NCI-H446 (cell line): ENCODE measurements at regions not wholly inside any gene's neighbourhood (a gene's known extent, or its start where the extent isn't known, plus 50 kb on each side); places are given as distances from the start of the nearest gene placed in this dataset.

Experiments
- DNase-seq, 2 experiments: peaks; one replicate each; lab custom pipeline; 2025; lab: John Stamatoyannopoulos, UW

DNA sequence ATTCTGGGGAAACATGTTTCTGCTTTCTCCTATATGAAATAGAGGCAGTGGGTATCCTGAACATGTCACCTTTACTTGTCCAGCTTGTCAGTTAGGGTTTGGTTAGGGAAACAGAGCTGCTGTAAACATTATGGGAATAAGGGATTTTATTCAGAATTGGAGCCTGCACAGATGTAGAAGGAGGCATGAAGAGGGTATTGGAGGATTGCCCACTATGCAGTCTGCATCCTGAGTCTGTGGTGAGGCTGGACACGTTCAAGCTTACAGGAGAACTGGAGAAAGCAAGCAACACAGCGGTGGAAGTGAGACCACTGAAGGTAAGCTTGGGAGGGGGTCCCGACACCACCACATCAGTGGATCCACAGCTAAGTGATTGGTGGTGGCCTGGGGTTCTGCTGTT, 443.0 kb upstream of the TNP1 start:
- DNase-seq, result no peak

DNA sequence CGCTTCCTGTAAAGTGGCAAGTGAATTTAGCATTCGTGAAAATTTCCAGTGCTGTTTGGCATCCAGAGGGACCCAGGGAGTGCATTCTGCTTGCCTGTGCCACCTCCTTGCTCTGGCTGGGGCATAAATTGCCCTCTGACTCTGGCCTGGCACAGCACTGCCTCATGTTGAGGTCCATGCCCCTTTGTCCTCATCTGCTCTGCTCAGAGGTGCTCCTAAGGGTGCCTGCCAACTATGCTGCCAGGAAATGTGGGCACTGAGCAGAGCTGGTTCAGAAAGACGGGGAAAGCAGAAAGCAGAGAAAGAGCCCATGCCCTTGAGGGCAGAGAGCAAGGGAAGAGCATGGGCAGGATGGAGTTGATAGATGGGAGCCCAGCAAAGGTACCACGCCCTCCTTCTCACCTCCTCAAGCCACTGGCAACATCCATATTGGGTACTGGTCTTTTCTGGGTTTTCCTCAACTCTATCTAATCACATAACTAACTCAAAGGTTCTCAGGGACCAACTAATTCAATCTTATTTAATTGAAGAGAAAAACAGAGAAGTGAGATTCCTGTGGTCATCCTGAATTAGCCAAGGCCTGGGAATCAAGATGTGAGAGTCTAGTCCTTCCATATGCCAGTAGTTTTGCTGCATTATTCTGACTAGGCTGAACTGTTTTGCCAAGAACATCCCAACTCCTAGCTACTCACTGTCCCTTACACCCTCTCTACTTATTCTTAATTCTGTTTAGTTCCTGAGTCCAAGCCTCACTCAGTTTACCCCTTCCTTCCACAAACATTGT, 441.5 kb upstream of the TNP1 start:
- no peak for DNase-seq

DNA sequence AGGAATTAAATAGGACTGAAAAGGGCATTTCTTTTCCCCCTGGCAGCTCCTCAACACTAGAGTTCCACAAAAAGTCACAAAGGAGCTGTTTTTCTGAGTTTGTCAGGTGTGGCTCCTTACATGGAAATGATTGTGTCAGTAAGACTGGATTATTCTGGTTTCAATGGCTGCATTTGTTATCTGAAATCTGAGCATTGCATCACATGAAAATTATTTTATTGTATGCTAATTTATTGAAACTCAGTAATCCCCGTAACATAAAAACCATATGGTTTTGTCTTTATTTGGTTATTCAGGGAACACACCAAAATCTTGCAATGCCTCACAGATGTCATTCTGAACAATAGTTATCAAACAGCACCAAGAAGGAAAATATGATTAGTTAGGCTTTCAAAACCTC, 439.7 kb upstream of the TNP1 start:
- DNase-seq, result no peak

DNA sequence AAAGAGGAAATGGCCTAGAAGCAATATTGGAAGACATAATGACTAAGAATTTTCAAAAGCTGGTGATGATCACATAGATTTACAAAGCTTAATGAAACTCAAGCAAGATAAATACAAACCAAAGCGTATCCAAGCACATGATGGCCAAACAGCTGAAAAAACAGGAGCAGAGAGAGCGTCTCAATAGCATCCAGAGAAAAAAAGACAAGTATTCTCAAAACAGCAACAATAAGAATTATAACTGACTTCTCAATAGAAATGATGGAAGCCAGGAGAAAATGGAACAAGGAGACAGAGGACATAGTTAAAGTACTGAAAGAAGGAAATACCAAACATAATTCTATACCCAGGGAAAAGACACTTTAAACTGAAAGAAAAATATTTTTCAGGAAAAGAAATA, 437.2 kb upstream of the TNP1 start:
- DNase-seq, result no peak

DNA sequence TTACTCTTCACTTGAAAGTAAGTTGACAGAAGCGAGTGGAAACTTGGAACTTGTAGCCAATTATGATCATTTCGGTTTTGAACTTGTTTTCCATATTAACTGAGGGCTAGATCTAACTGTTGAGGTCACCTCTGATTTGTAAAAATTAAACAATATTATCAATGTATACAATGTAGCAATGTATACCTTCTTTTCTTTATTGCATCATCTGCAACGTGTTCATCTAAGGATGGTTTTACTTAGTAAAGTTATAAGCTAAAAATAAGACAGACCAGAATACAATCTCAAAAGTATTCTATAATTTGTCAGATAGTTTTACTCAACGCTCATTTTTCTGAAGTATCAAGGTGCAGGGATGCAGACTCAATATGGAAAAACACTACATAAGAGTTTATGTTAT, 435.0 kb upstream of the TNP1 start:
- DNase-seq, result no peak

DNA sequence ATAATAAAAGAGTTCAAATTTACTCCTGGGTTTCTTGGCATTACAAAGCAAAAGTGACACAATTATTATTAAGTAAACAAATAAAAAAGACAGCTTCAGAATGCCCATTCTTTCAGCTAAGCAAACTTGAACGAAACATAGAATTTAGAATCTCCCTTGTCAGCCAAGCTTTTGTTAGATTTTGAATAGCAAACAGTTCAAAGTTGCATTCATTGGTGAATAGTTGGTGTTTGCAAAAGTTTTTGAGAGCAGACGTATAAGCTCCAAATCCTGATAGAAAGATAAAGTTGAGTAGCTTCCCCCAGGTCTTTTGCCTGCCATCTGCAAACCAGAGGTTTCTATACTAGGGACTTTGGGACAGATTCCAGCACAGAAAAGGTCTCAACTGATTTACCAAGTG, 434.3 kb upstream of the TNP1 start:
- no peak for DNase-seq

DNA sequence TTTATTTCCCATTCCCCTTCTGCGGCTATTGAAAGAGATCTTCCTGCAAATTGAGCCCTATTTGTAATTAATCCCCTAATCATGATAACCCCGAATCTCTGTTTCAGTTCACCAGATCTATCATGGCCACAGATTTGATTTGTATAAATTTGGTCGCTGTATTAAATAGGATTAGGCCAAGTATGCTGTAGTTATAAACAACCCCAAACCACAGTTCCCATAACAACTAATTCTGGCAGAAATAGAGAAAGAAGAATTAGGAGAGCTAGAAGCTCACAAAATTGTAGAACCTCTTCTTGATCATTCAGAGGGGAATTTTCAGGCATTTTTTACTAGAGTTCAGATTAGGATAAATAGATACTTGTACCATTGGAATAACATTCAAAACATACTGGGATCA, 433.7 kb upstream of the TNP1 start:
- no peak for DNase-seq

DNA sequence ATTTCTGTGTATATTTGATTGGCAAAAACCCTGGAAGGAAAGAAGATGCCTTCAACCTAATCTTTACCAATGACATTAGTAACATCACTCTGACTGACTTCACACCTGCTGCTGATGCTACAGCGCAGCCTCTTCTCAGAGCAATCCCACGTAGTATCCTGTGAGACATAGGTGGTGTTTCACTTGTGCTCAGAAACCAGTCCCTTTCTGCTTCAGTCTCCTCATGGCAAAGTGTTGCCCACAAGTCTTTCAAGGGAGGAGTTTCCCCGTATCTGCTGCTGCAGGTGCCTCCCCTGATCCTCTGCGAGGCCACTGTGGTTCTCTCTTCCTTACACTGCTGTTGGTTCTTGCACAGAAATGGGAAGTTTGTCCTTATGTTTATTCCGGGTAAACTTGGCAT, 433.2 kb upstream of the TNP1 start:
- DNase-seq, result no peak

DNA sequence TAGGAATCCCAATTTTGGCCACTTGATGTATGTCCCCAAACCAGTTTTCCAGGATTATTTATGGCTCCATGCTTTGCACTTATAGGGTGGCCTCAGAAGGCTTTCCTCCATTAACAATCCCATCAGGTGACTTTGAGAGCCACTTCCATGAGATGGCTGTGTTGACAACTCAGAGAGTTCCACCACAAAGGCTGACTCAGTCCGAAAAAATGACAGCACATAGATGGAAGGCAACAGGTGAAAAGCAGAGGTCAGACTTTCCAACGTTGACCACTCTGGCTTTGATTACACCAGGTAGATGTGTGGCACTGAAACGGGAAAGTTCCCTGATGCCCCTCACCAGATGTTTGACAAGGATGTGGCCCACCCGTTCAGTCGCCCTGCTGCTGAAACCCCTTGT, 431.4 kb upstream of the TNP1 start:
- DNase-seq, result no peak

DNA sequence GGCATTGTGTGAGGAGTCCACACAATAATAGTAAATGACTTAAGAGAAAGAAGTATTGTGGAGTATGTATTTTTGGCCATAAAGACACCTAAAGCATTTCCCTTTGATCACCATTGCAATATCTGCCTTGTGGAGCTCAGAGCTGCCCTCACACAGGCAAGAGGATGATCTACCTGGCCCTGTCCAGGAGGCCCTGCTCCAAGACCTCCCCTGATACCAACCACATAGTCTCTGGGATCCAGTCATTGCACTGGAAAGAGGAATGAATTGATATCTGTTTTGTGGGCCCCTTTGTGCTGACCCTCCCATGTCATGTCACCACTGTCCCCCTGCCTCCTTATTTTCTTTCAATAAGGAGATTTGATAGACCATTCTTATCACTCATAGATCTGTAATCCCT, 430.6 kb upstream of the TNP1 start:
- no peak for DNase-seq

DNA sequence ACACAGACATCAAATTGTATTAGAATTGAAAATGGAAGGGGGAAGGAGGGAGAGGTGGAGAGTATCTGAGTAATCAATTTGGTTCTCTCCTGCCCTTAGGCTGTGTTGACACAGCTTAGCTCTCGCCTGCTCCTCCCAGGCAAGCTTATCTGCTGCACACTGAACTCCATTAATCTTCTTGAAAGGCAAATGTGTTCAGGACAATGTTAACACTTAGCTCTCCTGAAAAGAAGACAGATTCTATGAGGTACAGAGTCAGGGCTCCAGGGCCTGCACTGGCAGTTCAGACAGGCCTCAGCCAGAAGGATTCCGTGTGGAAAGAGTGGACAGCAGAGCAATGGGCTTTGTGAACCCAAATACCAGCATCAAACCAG, 430.0 kb upstream of the TNP1 start:
- DNase-seq, result no peak

DNA sequence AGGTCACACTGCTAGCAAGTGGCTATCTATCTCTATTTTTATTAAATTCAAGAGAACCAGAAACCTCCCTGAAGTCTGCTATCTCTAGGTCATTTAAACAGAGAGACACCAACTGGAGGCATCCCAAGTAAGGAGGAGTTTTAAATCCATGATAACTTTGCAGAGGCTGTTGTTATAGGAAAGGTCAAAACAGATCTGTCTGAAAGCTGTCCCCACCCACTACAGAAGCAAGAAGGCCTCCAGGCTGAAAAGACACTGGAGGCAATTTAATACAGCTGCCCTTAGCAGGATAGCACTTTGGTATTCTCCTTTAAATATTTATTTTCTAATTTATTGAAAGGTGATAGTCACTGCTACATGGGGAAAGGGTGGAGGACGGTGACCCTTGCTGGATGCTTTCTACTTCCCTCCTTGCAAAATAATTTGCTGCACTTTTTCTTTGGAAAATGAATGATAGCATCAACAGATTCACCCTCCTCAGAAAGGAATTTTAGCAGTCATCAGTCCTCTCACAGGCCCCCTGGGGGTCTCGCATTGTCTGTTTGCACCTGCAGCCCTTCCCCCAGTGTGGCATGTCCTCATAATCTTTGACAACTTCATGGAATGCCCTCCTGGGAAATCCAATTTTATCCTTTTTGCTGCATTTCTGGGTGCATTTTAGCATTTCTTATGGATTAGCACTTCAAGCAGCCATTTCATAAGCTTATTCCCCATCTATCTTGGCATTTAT, 429.5 kb upstream of the TNP1 start:
- DNase-seq, result no peak

DNA sequence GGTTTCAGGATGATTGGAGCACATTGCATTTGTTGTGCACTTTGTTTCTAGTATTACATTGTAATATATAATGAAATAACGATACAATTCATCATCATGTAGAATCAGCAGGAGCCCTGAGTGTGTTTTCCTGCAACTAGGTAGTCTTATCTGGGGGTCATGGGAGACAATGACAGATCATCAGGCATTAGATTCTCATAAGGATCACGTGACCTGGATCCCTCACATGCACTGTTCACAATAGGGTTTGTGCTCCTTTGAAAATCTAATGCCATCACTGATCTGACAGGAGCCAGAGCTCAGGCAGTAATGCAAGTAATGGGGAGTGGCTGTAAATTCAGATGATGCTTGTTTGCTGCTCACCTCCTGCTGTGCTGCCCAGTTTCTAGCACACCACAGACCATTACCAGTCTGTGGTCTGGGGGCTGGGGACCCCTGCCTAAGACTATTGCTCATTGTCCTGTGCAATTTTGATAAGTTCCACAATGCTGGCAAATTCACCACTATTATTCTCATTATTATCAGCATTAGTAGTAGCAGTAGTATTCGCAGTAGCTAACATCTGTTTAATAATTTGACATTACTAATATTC, 428.7 kb upstream of the TNP1 start:
- no peak for DNase-seq

DNA sequence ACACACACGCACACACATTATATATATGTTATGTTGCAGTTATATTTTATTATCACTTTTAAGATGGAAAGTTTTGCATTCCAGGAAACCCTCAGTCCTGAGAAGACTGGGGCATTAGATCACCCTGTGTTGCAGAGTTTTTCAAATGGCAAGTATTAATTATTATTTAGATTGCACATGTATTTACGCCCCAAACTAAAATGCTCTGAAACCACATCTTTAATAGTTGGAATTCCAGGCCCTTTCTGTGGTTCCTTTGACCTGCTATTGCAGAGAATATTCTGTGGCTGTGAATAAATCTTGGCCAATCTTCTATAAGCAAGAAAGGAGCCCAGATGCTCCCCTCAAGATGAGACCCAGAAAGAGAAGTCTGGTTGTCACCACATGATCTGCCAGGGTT, 427.0 kb upstream of the TNP1 start:
- DNase-seq, result no peak

DNA sequence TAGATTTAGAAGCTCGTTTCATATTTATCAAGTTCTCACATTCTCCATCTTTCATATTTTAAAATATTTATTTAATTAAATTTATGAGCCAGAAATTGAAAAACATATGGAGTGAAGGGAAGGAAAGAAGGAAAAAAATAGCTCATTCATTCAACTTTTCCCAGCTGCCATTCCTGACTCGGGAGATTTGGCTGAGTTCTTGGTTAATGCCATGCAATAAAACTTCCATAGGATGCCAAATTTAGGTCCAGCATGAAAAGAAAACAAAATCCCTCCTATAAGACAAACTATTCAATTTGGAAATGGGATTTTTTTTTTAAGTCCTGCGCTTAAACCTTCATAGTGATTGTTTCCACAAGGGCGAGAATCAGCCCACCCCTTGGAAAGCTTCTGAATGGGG, 426.1 kb upstream of the TNP1 start:
- DNase-seq, result no peak

DNA sequence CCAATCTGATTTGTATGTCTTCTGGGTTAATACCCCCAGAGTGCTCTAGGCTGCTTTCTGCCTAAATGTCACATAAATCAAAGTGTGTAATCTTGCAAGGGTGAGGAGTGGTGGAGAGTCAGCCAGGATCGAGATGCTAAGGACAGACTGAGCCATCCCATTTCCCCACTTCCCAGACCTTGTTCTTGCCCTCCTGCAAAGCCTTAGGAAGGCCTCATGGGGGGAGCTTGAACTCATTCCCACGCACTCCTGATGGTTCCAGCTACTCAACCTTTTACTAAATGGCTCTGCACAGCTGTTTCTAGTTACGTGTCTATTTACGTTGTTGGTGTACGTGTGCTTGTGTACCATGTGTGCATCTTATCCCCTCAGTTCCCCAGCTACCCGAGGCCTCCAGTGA, 423.6 kb upstream of the TNP1 start:
- DNase-seq, result no peak

DNA sequence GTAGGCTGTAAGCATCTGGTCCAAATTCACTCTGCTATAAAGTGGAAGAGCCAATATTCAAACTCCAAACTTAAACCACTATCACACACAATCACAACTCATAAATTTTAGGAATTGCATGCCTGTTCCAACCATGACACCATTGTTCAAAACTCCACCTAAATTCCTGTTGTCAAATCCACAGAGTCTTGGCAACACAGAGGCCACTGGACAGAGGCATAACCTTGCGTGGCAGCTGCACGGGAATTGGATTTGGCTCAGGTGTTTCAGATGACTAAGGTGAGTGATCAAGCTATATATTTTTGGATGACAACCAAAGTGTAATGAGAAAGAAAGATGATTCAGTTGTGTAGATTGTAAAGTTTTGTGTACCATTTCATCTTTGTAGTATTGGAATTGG, 422.7 kb upstream of the TNP1 start:
- no peak for DNase-seq

DNA sequence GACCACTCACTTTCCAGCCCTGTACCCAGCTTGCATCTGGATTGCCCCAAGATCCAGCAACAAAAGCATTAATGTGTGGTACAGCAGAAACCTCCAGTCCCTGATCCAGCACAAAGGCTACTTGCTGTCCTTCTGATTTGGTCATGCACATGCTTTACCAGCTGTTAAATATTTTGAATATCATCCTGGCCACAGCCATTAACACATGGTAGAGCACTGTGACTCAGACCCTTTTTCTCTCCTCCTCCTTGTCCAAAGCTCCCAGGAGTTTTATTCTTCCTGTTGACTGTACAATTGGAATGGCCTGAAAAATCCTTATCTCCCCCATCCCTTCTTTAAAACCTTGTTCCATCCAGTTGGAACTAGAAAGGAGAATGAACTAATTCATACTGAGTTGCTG, 419.7 kb upstream of the TNP1 start:
- no peak for DNase-seq

DNA sequence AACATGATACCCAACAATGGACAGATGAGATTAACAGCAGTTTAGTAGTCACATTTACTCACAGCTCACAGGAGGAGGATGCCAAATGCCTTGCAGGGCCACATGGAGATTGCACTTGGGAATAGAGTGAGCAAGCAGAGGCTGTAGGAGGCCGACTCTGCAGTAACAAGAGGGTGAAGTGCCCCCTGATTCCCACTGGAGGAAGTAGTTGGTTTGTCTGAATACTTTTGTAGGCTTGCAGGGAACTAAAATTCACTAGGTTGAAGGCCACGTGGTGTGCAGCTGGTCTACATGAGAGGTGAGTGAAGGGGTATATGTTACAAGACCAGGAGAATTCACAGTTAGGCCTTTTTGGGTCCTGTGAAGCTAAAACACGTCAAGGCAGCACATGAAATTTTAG, 419.3 kb upstream of the TNP1 start:
- no peak for DNase-seq

DNA sequence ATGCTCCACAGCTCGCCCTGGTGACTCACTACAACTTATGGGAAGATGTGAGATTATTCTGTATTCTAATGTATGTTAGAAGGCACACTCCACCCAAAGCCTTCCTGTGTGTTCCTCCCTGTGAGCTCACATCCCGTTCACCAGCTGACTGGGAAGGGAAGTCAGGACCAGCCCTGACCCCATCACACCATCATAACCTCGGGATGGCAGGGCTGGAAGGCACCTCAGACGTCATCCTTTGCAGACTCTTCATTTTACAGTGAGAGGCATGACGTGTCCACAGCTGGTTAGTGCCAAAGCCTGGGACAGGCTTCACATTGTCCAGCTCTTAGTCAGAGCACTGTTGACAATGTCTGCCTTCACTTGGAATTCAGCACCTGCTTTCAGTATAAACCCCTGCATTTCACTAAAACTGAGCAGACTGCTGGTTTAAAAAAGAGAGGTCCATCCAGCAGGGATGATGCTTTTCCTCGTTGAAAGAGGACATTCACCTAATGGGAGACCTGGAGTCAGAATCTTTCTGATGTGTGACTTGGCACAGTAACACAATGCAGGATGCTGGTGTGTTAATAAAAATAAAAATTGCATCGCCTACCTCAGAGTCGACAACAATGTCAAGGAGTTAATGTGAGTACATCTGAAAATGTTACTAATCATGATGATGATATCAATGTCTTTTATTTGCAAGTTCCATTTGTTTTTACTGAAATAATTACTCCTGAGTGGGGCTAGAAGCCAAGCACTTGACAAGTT, 418.0 kb upstream of the TNP1 start:
- no peak for DNase-seq

DNA sequence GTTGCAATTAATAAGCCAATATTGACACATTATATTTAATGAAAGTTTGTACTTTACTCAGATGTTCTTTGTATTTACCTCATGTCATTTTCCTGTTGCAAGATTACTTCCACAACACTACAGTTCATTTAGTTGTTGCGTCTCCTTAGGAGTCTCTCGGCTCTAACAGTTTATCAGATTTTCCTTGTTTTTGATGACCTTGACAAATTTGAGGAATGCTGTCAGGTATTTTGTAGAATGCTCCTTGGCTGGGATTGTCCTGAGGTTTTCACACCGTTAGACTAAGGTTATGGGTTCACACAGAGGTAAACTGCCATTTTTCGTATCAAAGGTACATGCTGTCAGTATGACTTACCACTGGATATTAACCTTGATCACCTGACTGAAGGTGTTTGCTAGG, 416.6 kb upstream of the TNP1 start:
- DNase-seq, result no peak

DNA sequence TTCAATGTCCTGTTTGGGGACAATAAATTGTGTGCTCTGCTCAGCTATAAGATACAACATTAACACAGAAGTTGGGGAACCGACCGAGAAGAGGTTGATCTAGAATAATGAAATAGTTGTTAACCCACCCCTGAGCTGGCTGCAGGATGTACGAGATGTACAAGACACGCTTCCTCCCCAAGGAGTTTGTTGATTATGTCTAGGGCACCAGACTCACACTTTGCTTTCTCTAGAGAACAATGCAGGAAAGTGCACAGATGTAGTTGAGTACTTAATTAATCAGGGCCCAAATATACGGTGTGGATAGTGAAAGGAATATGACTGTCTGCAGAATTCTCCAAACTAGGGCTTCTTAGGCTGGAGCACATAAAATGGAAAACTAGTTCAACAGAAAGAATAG, 415.2 kb upstream of the TNP1 start:
- no peak for DNase-seq

DNA sequence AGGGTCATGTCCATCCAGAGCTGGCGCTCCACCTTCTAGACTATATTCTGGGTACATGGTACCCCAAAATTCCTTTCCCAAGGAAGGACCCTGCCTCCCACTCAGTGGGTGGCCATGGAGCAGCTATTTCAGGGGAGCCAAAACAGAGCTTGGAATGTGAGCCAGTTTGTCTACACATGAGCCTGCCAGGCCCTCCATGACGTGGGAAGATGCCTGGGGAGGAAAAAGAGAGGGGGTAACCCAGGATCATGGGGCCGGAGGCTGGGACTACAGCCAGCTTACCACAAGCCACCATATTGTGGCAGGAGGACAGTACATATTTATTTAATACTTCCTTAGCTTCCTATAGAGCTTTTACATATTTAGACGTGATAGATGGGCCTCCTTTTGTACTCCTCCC, 414.7 kb upstream of the TNP1 start:
- DNase-seq, result no peak
